Suprapubic skin (tissue), 4 donors: ENCODE measurements at regions not wholly inside any gene's neighbourhood (a gene's known extent, or its start where the extent isn't known, plus 50 kb on each side); places are given as distances from the start of the nearest gene placed in this dataset.

ENCODE experiments used
- DNase-seq, 2 donors: peaks; one replicate each; pipeline ENCODE4 v3.0.0-alpha.2; 2019; ENCODE audit warnings: low spot score in 2 of 2
- H3K27ac ChIP-seq: fragments of 200-600 bp; sonication (generic); one replicate; pipeline ENCODE4 v1.5.1; 2019
- H3K27me3 ChIP-seq: fragments of 200-600 bp; sonication (generic); one replicate; pipeline ENCODE4 v1.5.1; 2019
- H3K36me3 ChIP-seq: fragments of 200-600 bp; sonication (generic); one replicate; pipeline ENCODE4 v1.5.1; 2019
- H3K4me1 ChIP-seq: fragments of 200-600 bp; sonication (generic); one replicate; pipeline ENCODE4 v1.5.1; 2019
- H3K4me3 ChIP-seq: fragments of 200-600 bp; sonication (generic); one replicate; pipeline ENCODE4 v1.5.1; 2019; ENCODE audit warnings: mild to moderate bottlenecking
- H3K9me3 ChIP-seq: fragments of 200-600 bp; sonication (generic); one replicate; pipeline ENCODE4 v1.5.1; 2019
- EP300 ChIP-seq: sonication (generic); formaldehyde crosslinking; IDR thresholded peaks from one replicate; pipeline ENCODE4 v1.6.1; 2017; ENCODE audit warnings: antibody characterized with exemption
- POLR2A ChIP-seq, 2 donors: fragments of 450-650 bp; IDR thresholded peaks; one replicate each; pipeline ENCODE4 v1.6.1; 2017; ENCODE audit warnings: antibody characterized with exemption in 2 of 2, mild to moderate bottlenecking in 2 of 2, moderate library complexity in 2 of 2
- POLR2AphosphoS5 ChIP-seq, 3 donors: sonication (generic); formaldehyde crosslinking; IDR thresholded peaks; one replicate each; pipeline ENCODE4 v1.6.1; 2017; ENCODE audit warnings: antibody characterized with exemption in 3 of 3
- WGBS: methylation state at CpG from one replicate; pipeline ENCODE4 v1.1.5; 2018; 5-methylcytosine and 5-hydroxymethylcytosine counted together
- TF ChIP-seq, protein P1 (sequence below), 2 donors: fragments of 200-600 bp in 1 of 2; fragments of 450-650 bp in 1 of 2; sonication (generic) in 1 of 2; IDR thresholded peaks; one replicate each; pipeline ENCODE4 v1.5.1; 2016 to 2019; ENCODE audit warnings: antibody characterized with exemption in 2 of 2, mild to moderate bottlenecking in 1 of 2, moderate library complexity in 1 of 2

DNA sequence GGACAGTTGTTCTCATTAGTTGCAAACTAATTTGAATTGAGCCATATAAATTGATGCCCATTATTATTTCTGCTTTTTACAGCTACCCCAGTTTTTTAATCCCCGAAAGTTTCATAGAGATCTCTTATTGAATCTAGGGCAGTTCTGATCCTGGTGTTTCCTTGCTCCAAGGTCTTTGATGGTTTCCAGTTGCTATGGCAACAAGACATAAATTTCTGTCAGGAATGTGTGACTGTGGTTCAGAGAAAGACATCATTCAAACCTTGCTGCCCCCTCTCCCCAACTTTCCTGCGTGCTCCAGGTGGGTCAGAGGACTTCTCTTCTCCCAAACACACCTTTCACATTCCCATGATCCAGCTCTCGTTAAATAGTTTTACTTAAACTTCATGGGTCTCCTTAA, 63.4 kb downstream of the TAF11L14 start:
- Histone ChIP-seq H3K9me3 (no peaks in the 10 kb centered on the region), H3K4me1 (no peaks in the 10 kb centered on the region), H3K4me3 (no peak overlapping the region), H3K36me3 (no peaks in the 10 kb centered on the region), H3K27ac (no peak overlapping the region), H3K27me3 (no peaks in the 10 kb centered on the region)
- no peak for TF ChIP-seq EP300
- TF ChIP-seq POLR2AphosphoS5 (IDR thresholded peaks at IDR 0.05) = no peak
- TF ChIP-seq POLR2A (IDR thresholded peaks at IDR 0.05) = no peak
- TF ChIP-seq, protein P1, sequence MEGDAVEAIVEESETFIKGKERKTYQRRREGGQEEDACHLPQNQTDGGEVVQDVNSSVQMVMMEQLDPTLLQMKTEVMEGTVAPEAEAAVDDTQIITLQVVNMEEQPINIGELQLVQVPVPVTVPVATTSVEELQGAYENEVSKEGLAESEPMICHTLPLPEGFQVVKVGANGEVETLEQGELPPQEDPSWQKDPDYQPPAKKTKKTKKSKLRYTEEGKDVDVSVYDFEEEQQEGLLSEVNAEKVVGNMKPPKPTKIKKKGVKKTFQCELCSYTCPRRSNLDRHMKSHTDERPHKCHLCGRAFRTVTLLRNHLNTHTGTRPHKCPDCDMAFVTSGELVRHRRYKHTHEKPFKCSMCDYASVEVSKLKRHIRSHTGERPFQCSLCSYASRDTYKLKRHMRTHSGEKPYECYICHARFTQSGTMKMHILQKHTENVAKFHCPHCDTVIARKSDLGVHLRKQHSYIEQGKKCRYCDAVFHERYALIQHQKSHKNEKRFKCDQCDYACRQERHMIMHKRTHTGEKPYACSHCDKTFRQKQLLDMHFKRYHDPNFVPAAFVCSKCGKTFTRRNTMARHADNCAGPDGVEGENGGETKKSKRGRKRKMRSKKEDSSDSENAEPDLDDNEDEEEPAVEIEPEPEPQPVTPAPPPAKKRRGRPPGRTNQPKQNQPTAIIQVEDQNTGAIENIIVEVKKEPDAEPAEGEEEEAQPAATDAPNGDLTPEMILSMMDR (IDR thresholded peaks at IDR 0.05) = no peak
- WGBS = 53% methylated on average over 3 of the region's 3 CpGs
- no peak for DNase-seq

DNA sequence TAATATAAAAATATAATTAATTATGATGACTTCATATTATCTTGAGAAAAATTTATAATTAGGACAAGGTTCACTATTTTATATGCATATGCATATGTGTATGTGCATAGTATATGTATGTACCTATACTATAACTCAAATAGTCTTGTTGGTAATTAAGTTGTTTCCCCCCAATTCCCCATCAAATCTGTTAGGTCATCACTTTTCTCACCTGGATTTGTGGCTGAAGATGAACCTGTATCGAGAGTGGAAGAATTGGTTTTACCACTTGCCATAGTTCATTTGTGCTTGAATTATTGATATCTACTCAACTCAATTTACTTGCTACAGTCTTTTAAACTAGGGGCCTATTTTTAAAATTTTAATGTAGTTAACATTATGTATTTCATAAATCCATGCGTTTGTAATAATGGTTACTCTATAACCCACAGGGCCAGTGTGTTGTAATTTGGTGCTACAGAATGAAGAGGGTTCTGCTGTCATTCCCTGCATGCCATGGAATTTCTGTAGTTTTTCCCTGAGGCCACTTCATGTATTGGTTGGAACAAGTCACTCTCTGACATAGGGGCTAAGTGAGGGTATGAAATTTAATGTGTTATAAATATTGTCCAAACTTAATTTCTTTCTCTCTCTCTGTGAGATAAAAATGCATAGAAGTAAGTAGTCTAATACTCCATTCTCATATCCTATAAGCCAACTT, 74.9 kb downstream of the TAF11L14 start:
- no peak overlapping the region for H3K27ac ChIP-seq
- no peak overlapping the region for H3K4me3 ChIP-seq
- 68% methylated on average over 2 of the region's 2 CpGs for WGBS
- no peaks in the 10 kb centered on the region for H3K36me3 ChIP-seq
- no peaks in the 10 kb centered on the region for H3K4me1 ChIP-seq
- no peaks in the 10 kb centered on the region for H3K27me3 ChIP-seq
- no peak for DNase-seq
- H3K9me3 ChIP-seq = no peaks in the 10 kb centered on the region
- TF ChIP-seq POLR2AphosphoS5 (IDR thresholded peaks at IDR 0.05) (no peak), POLR2A (IDR thresholded peaks at IDR 0.05) (no peak), EP300 (no peak)
- TF ChIP-seq, protein P1 (IDR thresholded peaks at IDR 0.05) = no peak

DNA sequence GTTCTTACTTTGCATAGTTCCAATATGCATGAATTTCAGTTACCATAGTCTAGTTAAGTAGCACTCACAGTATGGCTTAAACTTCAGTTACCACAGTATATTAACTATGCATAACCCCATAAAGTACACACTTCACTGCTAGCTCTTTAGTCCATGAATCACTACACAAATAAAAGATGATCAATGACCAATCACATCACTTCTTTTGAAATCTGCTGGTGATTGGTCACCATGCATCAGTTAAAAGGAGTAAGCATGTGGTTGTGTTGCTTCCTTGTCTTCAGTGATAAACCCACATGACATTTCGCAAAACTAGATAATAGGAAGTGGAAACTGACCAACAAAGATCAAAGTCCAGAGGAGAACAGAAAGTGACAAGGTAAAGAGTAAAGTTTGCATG, 79.0 kb downstream of the TAF11L14 start:
- Histone ChIP-seq H3K4me1 (no peaks in the 10 kb centered on the region), H3K27me3 (no peaks in the 10 kb centered on the region), H3K36me3 (no peaks in the 10 kb centered on the region), H3K27ac (no peak overlapping the region), H3K9me3 (no peaks in the 10 kb centered on the region), H3K4me3 (no peak overlapping the region)
- TF ChIP-seq EP300 = no peak
- no peak for DNase-seq
- WGBS = 64% methylated on average over 1 of the region's 1 CpG

DNA sequence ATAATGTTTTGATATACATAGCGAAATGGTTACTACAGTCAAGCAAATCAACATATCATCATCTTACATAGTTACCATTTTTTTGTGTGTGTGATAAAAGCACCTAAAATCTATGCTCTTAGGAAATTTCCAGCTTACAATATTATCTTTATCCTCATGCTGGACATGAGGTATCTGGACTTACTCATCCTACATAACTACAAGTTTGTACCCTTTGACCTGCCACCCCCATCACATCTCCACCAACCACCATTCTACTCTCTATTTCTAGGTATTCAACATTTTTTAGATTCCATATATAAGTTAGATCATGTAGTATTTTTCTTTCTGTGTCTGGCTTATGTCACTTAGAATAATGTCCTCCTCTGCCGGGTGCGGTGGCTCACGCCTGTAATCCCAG, 79.9 kb downstream of the TAF11L14 start:
- Histone ChIP-seq H3K36me3 (no peaks in the 10 kb centered on the region), H3K9me3 (no peaks in the 10 kb centered on the region), H3K27ac (no peak overlapping the region), H3K27me3 (no peaks in the 10 kb centered on the region), H3K4me3 (no peak overlapping the region), H3K4me1 (no peaks in the 10 kb centered on the region)
- DNase-seq = no peak
- WGBS = 92% methylated on average over 4 of the region's 4 CpGs
- TF ChIP-seq, protein P1 (IDR thresholded peaks at IDR 0.05) = no peak
- TF ChIP-seq POLR2A (IDR thresholded peaks at IDR 0.05) (no peak), POLR2AphosphoS5 (IDR thresholded peaks at IDR 0.05) (no peak), EP300 (no peak)

DNA sequence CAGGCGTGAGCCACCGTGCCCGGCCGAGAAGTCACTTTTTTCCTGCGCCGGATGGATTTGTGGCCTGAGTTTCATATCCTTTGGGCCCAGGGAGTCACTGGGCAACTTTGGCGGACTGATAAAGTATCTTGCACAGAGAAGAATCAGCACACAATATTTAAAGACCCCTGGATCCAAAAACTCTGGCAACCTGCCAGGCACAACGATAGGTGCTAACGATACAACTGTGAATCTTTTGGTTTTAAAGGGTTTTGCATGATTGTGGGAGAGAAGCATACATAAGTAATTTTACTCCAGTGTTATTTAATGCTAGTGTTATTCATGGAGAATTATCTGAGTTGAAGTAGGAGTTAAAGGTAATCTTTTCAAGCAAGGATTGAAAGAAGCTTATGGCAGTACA, 85.3 kb downstream of the TAF11L14 start:
- TF ChIP-seq EP300 (no peak), POLR2AphosphoS5 (IDR thresholded peaks at IDR 0.05) (no peak), POLR2A (IDR thresholded peaks at IDR 0.05) (no peak)
- TF ChIP-seq, protein P1 (IDR thresholded peaks at IDR 0.05) = no peak
- 93% methylated on average over 9 of the region's 9 CpGs for WGBS

DNA sequence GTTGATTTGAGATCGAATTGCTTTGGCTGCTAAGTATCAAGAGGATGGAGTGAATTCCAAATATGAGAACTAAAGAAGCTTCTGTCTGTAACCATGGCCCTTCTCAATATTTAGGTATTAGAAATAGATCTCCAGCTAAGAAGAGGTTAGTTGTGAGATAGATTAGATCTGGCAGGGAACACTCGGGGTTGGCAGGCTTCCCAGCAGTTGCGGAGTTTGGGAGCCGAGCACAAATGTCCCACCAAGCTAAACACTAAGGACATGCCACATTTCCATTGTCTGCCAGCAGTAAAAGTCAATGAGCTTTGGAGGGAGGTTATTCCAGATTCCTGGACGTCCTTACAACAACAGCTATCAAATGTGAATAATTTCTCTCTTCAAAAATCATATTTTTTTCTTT, 85.8 kb downstream of the TAF11L14 start:
- no peaks in the 10 kb centered on the region for H3K9me3 ChIP-seq
- no peak for DNase-seq
- no peak overlapping the region for H3K27ac ChIP-seq
- H3K36me3 ChIP-seq = no peaks in the 10 kb centered on the region
- H3K27me3 ChIP-seq = no peaks in the 10 kb centered on the region
- no peak overlapping the region for H3K4me3 ChIP-seq
- no peak for TF ChIP-seq POLR2A (IDR thresholded peaks at IDR 0.05)
- TF ChIP-seq, protein P1 (IDR thresholded peaks at IDR 0.05) = no peak
- no peak for TF ChIP-seq POLR2AphosphoS5 (IDR thresholded peaks at IDR 0.05)
- no peak for TF ChIP-seq EP300
- WGBS = 30% methylated on average over 5 of the region's 5 CpGs
- H3K4me1 ChIP-seq = no peaks in the 10 kb centered on the region

More for the DNA sequence above, 85.3 kb downstream of the TAF11L14 start:
- Histone ChIP-seq H3K4me3 (no peak overlapping the region), H3K4me1 (no peaks in the 10 kb centered on the region), H3K27me3 (no peaks in the 10 kb centered on the region), H3K9me3 (no peaks in the 10 kb centered on the region), H3K27ac (no peak overlapping the region), H3K36me3 (no peaks in the 10 kb centered on the region)
- DNase-seq = no peak
